PC-3 (cell line): ENCODE measurements at regions not wholly inside any gene's neighbourhood (a gene's known extent, or its start where the extent isn't known, plus 50 kb on each side); places are given as distances from the start of the nearest gene placed in this dataset.
A peak's percentile ranks its signal among the peaks of the same experiment; 100 is the strongest.

Experiments
- ATAC-seq: fragments of 200-7000 bp; cut with Tn5 transposase; 2 replicates; pipeline ENCODE4 v1.9.1; 2020; ENCODE audit warnings: mild to moderate bottlenecking, moderate library complexity
- BruUV-seq: library from RNA; stranded (reverse); fragments of 400-500 nt; replicated peaks from 2 replicates; lab custom pipeline; 2021; lab: Mats Ljungman, UMichigan
- CTCF ChIA-PET: fragments of 300-600 bp; sonication (Branson Sonifier 250); formaldehyde crosslinking; loops from one replicate; lab custom pipeline; 2022; ENCODE audit warnings: antibody characterized with exemption; lab: Charles Lee
- POLR2A ChIA-PET: fragments of 300-600 bp; sonication (Branson Sonifier 250); formaldehyde crosslinking; loops from one replicate; lab custom pipeline; 2022; ENCODE audit warnings: antibody characterized with exemption; ENCODE audit not compliant: unreplicated experiment; lab: Charles Lee
- DNase-seq: peaks from one replicate; pipeline ENCODE4 v3.0.0-alpha.2; 2015
- H2AFZ ChIP-seq: fragments of 300-600 bp; sonication (generic); 2 replicates; pipeline ENCODE4 v1.6.0; 2016; ENCODE audit warnings: antibody characterized with exemption, low read length
- H3F3A ChIP-seq: fragments of 300-600 bp; sonication (generic); one replicate; pipeline ENCODE4 v1.6.0; 2017; ENCODE audit warnings: antibody characterized with exemption, low read length, control low read depth, mild to moderate bottlenecking; ENCODE audit not compliant: unreplicated experiment
- H3K27ac ChIP-seq: fragments of 300-600 bp; sonication (generic); 2 replicates; pipeline ENCODE4 v1.5.1; 2016; ENCODE audit warnings: mild to moderate bottlenecking, low read length
- H3K27me3 ChIP-seq: fragments of 300-600 bp; sonication (generic); 2 replicates; pipeline ENCODE4 v1.6.1; 2016; ENCODE audit warnings: low read length, mixed read lengths
- H3K36me3 ChIP-seq: fragments of 300-600 bp; sonication (generic); 2 replicates; pipeline ENCODE4 v1.6.1; 2016; ENCODE audit warnings: low read depth, mixed run types, low read length, mixed read lengths
- H3K4me1 ChIP-seq: fragments of 300-600 bp; sonication (generic); 2 replicates; pipeline ENCODE4 v1.5.1; 2016; ENCODE audit warnings: low read length; ENCODE audit not compliant: insufficient read depth
- H3K4me2 ChIP-seq: fragments of 300-600 bp; sonication (generic); 2 replicates; pipeline ENCODE4 v1.6.0; 2016; ENCODE audit warnings: low read length
- H3K4me3 ChIP-seq: fragments of 300-600 bp; sonication (generic); 2 replicates; pipeline ENCODE4 v1.5.1; 2016; ENCODE audit warnings: mild to moderate bottlenecking, low read length, mixed read lengths
- H3K79me2 ChIP-seq: fragments of 300-600 bp; sonication (generic); 2 replicates; pipeline ENCODE4 v1.6.1; 2017; ENCODE audit warnings: low read length, mixed read lengths
- H3K9ac ChIP-seq: fragments of 300-600 bp; sonication (generic); 2 replicates; pipeline ENCODE4 v1.6.0; 2016; ENCODE audit warnings: mild to moderate bottlenecking, low read length
- H3K9me2 ChIP-seq: fragments of 300-600 bp; sonication (generic); replicated peaks from 2 replicates; pipeline ENCODE4 v1.6.1; 2016; ENCODE audit warnings: mixed run types, low read length, mixed read lengths
- H3K9me3 ChIP-seq: fragments of 300-600 bp; sonication (generic); 2 replicates; pipeline ENCODE4 v1.6.1; 2016; ENCODE audit warnings: low read length, mixed read lengths
- H4K20me1 ChIP-seq: fragments of 300-600 bp; sonication (generic); 2 replicates; pipeline ENCODE4 v1.6.1; 2016; ENCODE audit warnings: low read length, mixed read lengths
- EZH2 ChIP-seq: fragments of 300-600 bp; sonication (generic); IDR thresholded peaks from one replicate; pipeline ENCODE4 v1.6.1; 2017; ENCODE audit warnings: antibody characterized with exemption, mild to moderate bottlenecking, low read length; ENCODE audit not compliant: unreplicated experiment
- EZH2phosphoT487 ChIP-seq: fragments of 300-600 bp; sonication (generic); IDR thresholded peaks from 2 replicates; pipeline ENCODE4 v1.6.1; 2018; ENCODE audit warnings: mild to moderate bottlenecking, antibody characterized with exemption, low read length, borderline replicate concordance
- intact Hi-C: fragments of 100-400 bp; cut with micrococcal nuclease; formaldehyde crosslinking; loops from 2 replicates; pipeline ENCODE4 v1.9.0; 2023
- TF ChIP-seq, protein P1 (sequence below): fragments of 300-600 bp; sonication (generic); conservative IDR thresholded peaks from 2 replicates; pipeline ENCODE4 v1.5.1; 2017; ENCODE audit warnings: antibody characterized with exemption, low read depth, mild to moderate bottlenecking, low read length

DNA sequence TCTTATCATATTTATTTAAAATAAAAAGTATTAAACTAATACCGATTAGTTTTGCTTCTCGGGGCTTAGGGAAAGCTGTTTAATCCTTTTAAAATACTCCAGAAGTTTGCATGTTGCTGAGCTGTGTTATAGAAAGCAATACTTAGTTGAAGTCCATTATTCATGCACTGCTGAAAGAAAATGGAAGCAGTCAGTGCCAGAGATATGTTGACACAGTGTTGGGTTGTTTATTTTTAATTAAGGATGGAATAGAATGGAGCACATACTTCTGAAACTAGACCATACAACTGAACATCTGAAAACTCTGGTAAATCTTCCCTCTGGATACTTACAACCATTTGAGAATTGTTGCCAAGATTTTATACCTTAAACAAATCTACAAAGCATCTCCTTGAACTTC is 282.7 kb upstream of the CCDC179 start:
- intact Hi-C loops: no loop called here
- Histone ChIP-seq H3K79me2 (no peaks in the 10 kb centered on the region), H3F3A (no peaks in the 10 kb centered on the region), H3K27ac (no peak overlapping the region), H3K9me3 (no peaks in the 10 kb centered on the region), H3K36me3 (no peaks in the 10 kb centered on the region), H2AFZ (no peak overlapping the region), H3K9me2 (no peaks in the 10 kb centered on the region), H3K4me2 (no peak overlapping the region), H4K20me1 (no peaks in the 10 kb centered on the region), H3K27me3 (no peaks in the 10 kb centered on the region), H3K4me3 (no peak overlapping the region), H3K4me1 (no peaks in the 10 kb centered on the region), H3K9ac (no peak overlapping the region)
- TF ChIP-seq EZH2 (no peak), EZH2phosphoT487 (no peak)
- TF ChIP-seq, protein P1, sequence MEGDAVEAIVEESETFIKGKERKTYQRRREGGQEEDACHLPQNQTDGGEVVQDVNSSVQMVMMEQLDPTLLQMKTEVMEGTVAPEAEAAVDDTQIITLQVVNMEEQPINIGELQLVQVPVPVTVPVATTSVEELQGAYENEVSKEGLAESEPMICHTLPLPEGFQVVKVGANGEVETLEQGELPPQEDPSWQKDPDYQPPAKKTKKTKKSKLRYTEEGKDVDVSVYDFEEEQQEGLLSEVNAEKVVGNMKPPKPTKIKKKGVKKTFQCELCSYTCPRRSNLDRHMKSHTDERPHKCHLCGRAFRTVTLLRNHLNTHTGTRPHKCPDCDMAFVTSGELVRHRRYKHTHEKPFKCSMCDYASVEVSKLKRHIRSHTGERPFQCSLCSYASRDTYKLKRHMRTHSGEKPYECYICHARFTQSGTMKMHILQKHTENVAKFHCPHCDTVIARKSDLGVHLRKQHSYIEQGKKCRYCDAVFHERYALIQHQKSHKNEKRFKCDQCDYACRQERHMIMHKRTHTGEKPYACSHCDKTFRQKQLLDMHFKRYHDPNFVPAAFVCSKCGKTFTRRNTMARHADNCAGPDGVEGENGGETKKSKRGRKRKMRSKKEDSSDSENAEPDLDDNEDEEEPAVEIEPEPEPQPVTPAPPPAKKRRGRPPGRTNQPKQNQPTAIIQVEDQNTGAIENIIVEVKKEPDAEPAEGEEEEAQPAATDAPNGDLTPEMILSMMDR: no peak
- ATAC-seq (no peak), DNase-seq (no peak)
- BruUV-seq: no TSS peak
- ChIA-PET CTCF (no interaction called here), POLR2A (no interaction called here)

DNA sequence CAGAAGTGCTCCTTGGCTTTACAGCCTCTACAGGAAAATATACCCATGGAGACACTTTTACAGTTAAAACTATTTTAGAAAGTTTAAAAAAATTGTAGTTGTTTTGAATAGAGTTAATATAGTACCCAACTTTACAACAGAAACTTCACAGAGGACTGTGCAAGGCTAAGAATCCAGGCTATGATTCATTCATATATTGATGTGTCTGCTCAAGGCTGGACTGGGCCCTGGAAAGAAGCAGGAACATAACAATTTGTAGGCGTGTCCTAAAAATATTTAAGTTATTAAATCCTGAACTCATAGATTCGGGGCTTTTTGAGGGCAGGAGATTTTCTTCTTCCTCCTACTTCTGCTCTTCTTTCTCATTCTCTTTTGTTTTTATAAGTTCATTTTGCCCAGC is 291.5 kb upstream of the CCDC179 start:
- Histone ChIP-seq H3K27ac (no peak overlapping the region), H4K20me1 (no peaks in the 10 kb centered on the region), H3K79me2 (no peaks in the 10 kb centered on the region), H3K9me3 (no peaks in the 10 kb centered on the region), H3K9me2 (no peaks in the 10 kb centered on the region), H3K36me3 (no peaks in the 10 kb centered on the region), H3K27me3 (no peaks in the 10 kb centered on the region), H3K4me2 (no peak overlapping the region), H3K4me1 (no peaks in the 10 kb centered on the region), H3K4me3 (no peak overlapping the region), H3F3A (no peaks in the 10 kb centered on the region), H2AFZ (no peak overlapping the region), H3K9ac (no peak overlapping the region)
- ChIA-PET CTCF (no interaction called here), POLR2A (no interaction called here)
- no TSS peak for BruUV-seq
- DNase-seq: no peak
- TF ChIP-seq, protein P1: no peak
- TF ChIP-seq EZH2phosphoT487 (no peak), EZH2 (no peak)
- intact Hi-C loops: no loop called here
- peak; percentile 79 for ATAC-seq

DNA sequence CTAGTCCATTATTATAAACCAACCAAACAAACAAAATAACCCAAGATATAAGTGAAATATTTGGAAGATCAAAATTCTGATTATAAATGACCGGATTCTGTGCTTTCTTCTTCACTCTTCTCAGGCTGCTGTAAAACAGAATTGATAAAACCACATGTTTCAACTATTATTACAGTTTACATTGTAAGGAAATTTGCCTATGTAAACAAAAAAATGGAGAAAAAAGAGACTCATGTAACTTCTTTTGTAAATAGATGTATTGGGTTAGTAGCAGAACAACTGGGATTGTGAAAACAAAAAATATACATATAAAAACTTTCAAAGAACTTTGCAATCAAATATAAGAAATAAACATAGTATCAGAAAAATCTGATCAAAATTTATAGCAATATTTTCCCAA is 295.2 kb upstream of the CCDC179 start:
- DNase-seq (no peak), ATAC-seq (no peak)
- Histone ChIP-seq H3K36me3 (no peaks in the 10 kb centered on the region), H2AFZ (no peak overlapping the region), H4K20me1 (no peaks in the 10 kb centered on the region), H3K27me3 (no peaks in the 10 kb centered on the region), H3K27ac (no peak overlapping the region), H3K9me2 (no peaks in the 10 kb centered on the region), H3K4me2 (no peak overlapping the region), H3K9ac (no peak overlapping the region), H3K79me2 (no peaks in the 10 kb centered on the region), H3F3A (no peaks in the 10 kb centered on the region), H3K4me1 (no peaks in the 10 kb centered on the region), H3K9me3 (no peaks in the 10 kb centered on the region), H3K4me3 (no peak overlapping the region)
- TF ChIP-seq, protein P1: no peak
- TF ChIP-seq EZH2phosphoT487: no peak
- TF ChIP-seq EZH2: no peak
- no TSS peak for BruUV-seq
- ChIA-PET CTCF (no interaction called here), POLR2A (no interaction called here)
- intact Hi-C loops: no loop called here
